Spleen (tissue), 3 donors: ENCODE measurements at regions not wholly inside any gene's neighbourhood (a gene's known extent, or its start where the extent isn't known, plus 50 kb on each side); places are given as distances from the start of the nearest gene placed in this dataset.

Source experiments
- POLR2A ChIP-seq, 3 donors: fragments of 450-650 bp; IDR thresholded peaks; one replicate each; pipeline ENCODE4 v1.5.1; 2017; ENCODE audit warnings: antibody characterized with exemption in 3 of 3, mild to moderate bottlenecking in 1 of 3
- POLR2AphosphoS5 ChIP-seq, 3 donors: sonication (generic); formaldehyde crosslinking; IDR thresholded peaks; one replicate each; pipeline ENCODE4 v1.5.1; 2017; ENCODE audit warnings: antibody characterized with exemption in 3 of 3

DNA sequence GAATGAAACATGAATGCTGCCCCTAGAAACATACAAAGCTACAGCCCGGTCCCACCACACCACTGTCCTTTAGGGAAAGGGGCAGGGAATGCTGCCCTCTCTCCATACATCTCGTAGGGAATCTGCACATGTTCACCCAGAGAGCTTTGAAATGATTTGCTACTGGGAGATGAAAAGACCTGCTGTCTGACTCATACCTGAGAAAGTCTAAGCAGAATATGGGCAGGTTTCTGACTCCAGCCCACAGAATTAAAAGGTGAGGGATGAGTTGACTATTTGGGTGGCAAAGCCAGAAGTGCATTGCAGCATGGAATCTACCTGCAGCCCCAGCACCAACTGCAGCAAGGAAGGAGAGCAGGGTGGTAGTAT lies 297.9 kb downstream of the TLE1 start:
- no peak for TF ChIP-seq POLR2A (IDR thresholded peaks at IDR 0.05)
- TF ChIP-seq POLR2AphosphoS5 (IDR thresholded peaks at IDR 0.05), result no peak
